Thyroid gland (tissue), 4 donors: ENCODE measurements at regions not wholly inside any gene's neighbourhood (a gene's known extent, or its start where the extent isn't known, plus 50 kb on each side); places are given as distances from the start of the nearest gene placed in this dataset.

Experiments
- DNase-seq, 2 donors: peaks; one replicate each; pipeline ENCODE4 v3.0.0-alpha.2; 2019
- H3K27ac ChIP-seq, 3 donors: fragments of 200-600 bp; sonication (generic); 1 replicate in 2 of 3; 2 replicates in 1 of 3; pipeline ENCODE4 v1.5.1; 2016 to 2019; ENCODE audit warnings: mild to moderate bottlenecking in 1 of 3, moderate library complexity in 1 of 3
- H3K27me3 ChIP-seq: fragments of 200-600 bp; sonication (generic); one replicate; pipeline ENCODE4 v1.5.1; 2019
- H3K36me3 ChIP-seq, 2 donors: fragments of 200-600 bp; sonication (generic); one replicate each; pipeline ENCODE4 v1.5.1; 2016 to 2019
- H3K4me1 ChIP-seq, 2 donors: fragments of 200-600 bp; sonication (generic); one replicate each; pipeline ENCODE4 v1.5.1; 2017 to 2019
- H3K4me3 ChIP-seq, 3 donors: fragments of 200-600 bp; sonication (generic); replicated peaks in 1 of 3; 1 replicate in 2 of 3; 2 replicates in 1 of 3; pipeline ENCODE4 v1.5.1; 2016; ENCODE audit warnings: mild to moderate bottlenecking in 1 of 3
- H3K9me3 ChIP-seq: fragments of 200-600 bp; sonication (generic); one replicate; pipeline ENCODE4 v1.5.1; 2017
- CTCF ChIP-seq, 6 experiments: fragments of 200-600 bp in 3 of 6; fragments of 450-650 bp in 3 of 6; sonication (generic) in 3 of 6; IDR thresholded peaks; one replicate each; pipeline ENCODE4 v1.5.1; 2016 to 2019; ENCODE audit warnings: antibody characterized with exemption in 6 of 6, mild to moderate bottlenecking in 2 of 6, inconsistent platforms in 1 of 6, moderate library complexity in 1 of 6
- POLR2A ChIP-seq, 2 donors: fragments of 450-650 bp; IDR thresholded peaks; one replicate each; pipeline ENCODE4 v1.6.1; 2017; ENCODE audit warnings: antibody characterized with exemption in 2 of 2, mild to moderate bottlenecking in 2 of 2, moderate library complexity in 1 of 2
- WGBS, 2 donors: methylation state at CpG; one replicate each; pipeline ENCODE4 v1.1.5; 2017; 5-methylcytosine and 5-hydroxymethylcytosine counted together
- intact Hi-C: fragments of 100-400 bp; cut with DNase I; formaldehyde crosslinking; loops from one replicate; pipeline ENCODE4 v1.15.1; 2023

GRCh38 chr10:130631142-130632096, 495.2 kb downstream of the GLRX3 start:
- TF ChIP-seq CTCF (IDR thresholded peaks at IDR 0.05) (no peak), POLR2A (IDR thresholded peaks at IDR 0.05) (no peak)
- no peaks in the 10 kb centered on the region for H3K4me1 ChIP-seq
- DNase-seq: no peak
- H3K4me3 ChIP-seq: no peak overlapping the region
- intact Hi-C loops: no loop called here
- H3K9me3 ChIP-seq: no peaks in the 10 kb centered on the region
- 63% methylated on average over 10 of the region's 10 CpGs for WGBS, 2 donors
- no peak overlapping the region for H3K27ac ChIP-seq
- H3K27me3 ChIP-seq: no peaks in the 10 kb centered on the region
- H3K36me3 ChIP-seq: no peaks in the 10 kb centered on the region

- WGBS, 2 donors: 70 to 83% methylated on average over 4 of the region's 4 CpGs
- H3K9me3 ChIP-seq: no peaks in the 10 kb centered on the region
- TF ChIP-seq POLR2A (IDR thresholded peaks at IDR 0.05) (no peak), CTCF (IDR thresholded peaks at IDR 0.05) (no peak)
- no peaks in the 10 kb centered on the region for H3K36me3 ChIP-seq
- H3K4me3 ChIP-seq: no peak overlapping the region
- intact Hi-C loops: no loop called here
- H3K27ac ChIP-seq: no peak overlapping the region
- no peaks in the 10 kb centered on the region for H3K4me1 ChIP-seq
- H3K27me3 ChIP-seq: no peaks in the 10 kb centered on the region
- no peak for DNase-seq
Measured at GRCh38 chr10:130634816-130635215, 498.6 kb downstream of the GLRX3 start.

DNA sequence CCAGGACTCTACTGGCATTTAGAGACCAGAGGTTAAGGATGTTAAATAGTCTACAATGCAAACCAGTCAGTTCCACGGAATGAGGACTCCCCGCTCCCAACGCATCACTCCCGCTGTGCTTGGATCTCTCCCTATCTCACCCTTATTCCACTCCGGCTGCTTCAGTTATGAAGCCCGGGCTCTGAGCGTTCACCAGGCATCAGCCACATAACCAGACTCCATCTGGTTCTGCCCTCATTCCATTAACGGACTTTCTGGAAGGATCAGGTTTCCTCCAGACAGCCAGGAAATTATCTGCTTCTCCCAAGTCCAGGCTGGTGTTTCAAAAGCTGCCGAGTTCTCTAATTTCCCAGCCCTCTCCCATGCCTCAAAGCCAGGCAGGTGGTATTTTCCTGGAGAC, 499.3 kb downstream of the GLRX3 start:
- H3K9me3 ChIP-seq: no peaks in the 10 kb centered on the region
- no peak overlapping the region for H3K4me3 ChIP-seq
- no peaks in the 10 kb centered on the region for H3K27me3 ChIP-seq
- H3K36me3 ChIP-seq: no peaks in the 10 kb centered on the region
- no peak for DNase-seq
- H3K27ac ChIP-seq: no peak overlapping the region
- TF ChIP-seq POLR2A (IDR thresholded peaks at IDR 0.05): no peak
- TF ChIP-seq CTCF (IDR thresholded peaks at IDR 0.05): no peak
- intact Hi-C loops: no loop called here
- H3K4me1 ChIP-seq: no peaks in the 10 kb centered on the region
- 65 to 80% methylated on average over 9 of the region's 9 CpGs for WGBS, 2 donors

- WGBS, 2 donors: 76 to 81% methylated on average over 6 of the region's 6 CpGs
- intact Hi-C loops: no loop called here
- no peak for DNase-seq
Measured at GRCh38 chr10:130636313-130636930, 500.2 kb downstream of the GLRX3 start.

More at GRCh38 chr10:130636313-130636930, 500.2 kb downstream of the GLRX3 start:
- TF ChIP-seq POLR2A (IDR thresholded peaks at IDR 0.05) (no peak), CTCF (IDR thresholded peaks at IDR 0.05) (no peak)
- Histone ChIP-seq H3K4me1 (no peaks in the 10 kb centered on the region), H3K27ac (no peak overlapping the region), H3K4me3 (no peak overlapping the region), H3K36me3 (no peaks in the 10 kb centered on the region), H3K27me3 (no peaks in the 10 kb centered on the region), H3K9me3 (no peaks in the 10 kb centered on the region)
